Thymus (tissue), 11 donors: ENCODE measurements at regions not wholly inside any gene's neighbourhood (a gene's known extent, or its start where the extent isn't known, plus 50 kb on each side); places are given as distances from the start of the nearest gene placed in this dataset.
"Not testable (repeated sequence)": the region's sequence is repeated elsewhere in the genome, so short reads cannot be mapped to it uniquely, and the experiment has no call there.

ENCODE experiments used
- DNase-seq, 9 donors: peaks; one replicate each; pipeline ENCODE4 v3.0.0-alpha.2; 2013; ENCODE audit warnings: low spot score in 9 of 9, low read depth in 6 of 9, missing footprints in 1 of 9
- H3K27ac ChIP-seq, 2 donors: one replicate each; pipeline ENCODE4 v1.5.1; 2013; ENCODE audit warnings: control low read depth in 1 of 2, low read depth in 1 of 2, low read length in 1 of 2, mild to moderate bottlenecking in 1 of 2, moderate library complexity in 1 of 2
- H3K27me3 ChIP-seq, 2 donors: one replicate each; pipeline ENCODE4 v1.5.1; 2013; ENCODE audit warnings: low read length in 1 of 2; ENCODE audit not compliant: control insufficient read depth in 2 of 2, insufficient read depth in 1 of 2
- H3K36me3 ChIP-seq, 2 donors: one replicate each; pipeline ENCODE4 v1.5.1; 2013; ENCODE audit warnings: low read length in 1 of 2, mild to moderate bottlenecking in 1 of 2, moderate library complexity in 1 of 2; ENCODE audit not compliant: control insufficient read depth in 2 of 2, insufficient read depth in 2 of 2
- H3K4me1 ChIP-seq, 2 donors: one replicate each; pipeline ENCODE4 v1.5.1; 2013; ENCODE audit warnings: low read length in 2 of 2; ENCODE audit not compliant: control insufficient read depth in 2 of 2, insufficient read depth in 2 of 2
- H3K4me3 ChIP-seq, 2 donors: one replicate each; pipeline ENCODE4 v1.5.1; 2013; ENCODE audit warnings: low read length in 2 of 2, control low read depth in 1 of 2, mild to moderate bottlenecking in 1 of 2
- H3K9me3 ChIP-seq, 2 donors: one replicate each; pipeline ENCODE4 v1.5.1; 2013; ENCODE audit warnings: low read length in 1 of 2, mild to moderate bottlenecking in 1 of 2; ENCODE audit not compliant: control insufficient read depth in 2 of 2, insufficient read depth in 1 of 2
- WGBS: extraction: QIAGEN DNeasy Blood & Tissue Kit; methylation state at CpG from one replicate; pipeline ENCODE4 v1.1.7; 2013; 5-methylcytosine and 5-hydroxymethylcytosine counted together
- donor health status: healthy.

GRCh38 chr1:58183286-58183685, 363.2 kb downstream of the OMA1 start:
- no peak for DNase-seq
- H3K4me1 ChIP-seq: no peaks in the 10 kb centered on the region
- H3K9me3 ChIP-seq: no peaks in the 10 kb centered on the region
- H3K27me3 ChIP-seq: no peaks in the 10 kb centered on the region
- 74% methylated on average over 2 of the region's 2 CpGs for WGBS
- H3K36me3 ChIP-seq: no peaks in the 10 kb centered on the region
- no peak overlapping the region for H3K27ac ChIP-seq
- no peak overlapping the region for H3K4me3 ChIP-seq

- Histone ChIP-seq H3K4me3 (no peak overlapping the region), H3K36me3 (no peaks in the 10 kb centered on the region), H3K27me3 (no peaks in the 10 kb centered on the region), H3K4me1 (no peaks in the 10 kb centered on the region), H3K9me3 (no peaks in the 10 kb centered on the region), H3K27ac (no peak overlapping the region)
- 94% methylated on average over 2 of the region's 2 CpGs for WGBS
- DNase-seq: no peak
Measured at GRCh38 chr1:58180537-58180936, 366.0 kb downstream of the OMA1 start.

GRCh38 chr1:58169160-58169559, 377.4 kb downstream of the OMA1 start:
- 71% methylated on average over 3 of the region's 3 CpGs for WGBS
- H3K27ac ChIP-seq, H3K4me3 ChIP-seq, DNase-seq, H3K36me3 ChIP-seq, H3K9me3 ChIP-seq, H3K27me3 ChIP-seq, H3K4me1 ChIP-seq: not testable (repeated sequence)

GRCh38 chr1:58167131-58167530, 379.4 kb downstream of the OMA1 start:
- H3K9me3 ChIP-seq, H3K27me3 ChIP-seq, DNase-seq, H3K27ac ChIP-seq, H3K4me3 ChIP-seq, H3K4me1 ChIP-seq, H3K36me3 ChIP-seq: not testable (repeated sequence)
- 94% methylated on average over 1 of the region's 1 CpG for WGBS

- Histone ChIP-seq H3K9me3 (peaks cover 0 to 9% of the 10 kb centered on the region in 2 donors), H3K27ac (no peak overlapping the region), H3K4me1 (no peaks in the 10 kb centered on the region), H3K4me3 (no peak overlapping the region), H3K27me3 (no peaks in the 10 kb centered on the region), H3K36me3 (no peaks in the 10 kb centered on the region)
- 98% methylated on average over 3 of the region's 3 CpGs for WGBS
- no peak for DNase-seq
Measured at GRCh38 chr1:58166417-58166816, 380.1 kb downstream of the OMA1 start.

- H3K27me3 ChIP-seq: no peaks in the 10 kb centered on the region
- H3K4me1 ChIP-seq: peaks cover 4 to 10% of the 10 kb centered on the region in 2 donors
- H3K9me3 ChIP-seq: peaks cover 0 to 9% of the 10 kb centered on the region in 2 donors
- H3K4me3 ChIP-seq: no peak overlapping the region
- WGBS: 93% methylated on average over 6 of the region's 6 CpGs
- no peak overlapping the region for H3K27ac ChIP-seq
- H3K36me3 ChIP-seq: no peaks in the 10 kb centered on the region
- no peak for DNase-seq
Measured at GRCh38 chr1:58165073-58165472, 381.5 kb downstream of the OMA1 start.

GRCh38 chr1:58162952-58163550, 383.5 kb downstream of the OMA1 start:
- no peaks in the 10 kb centered on the region for H3K27me3 ChIP-seq
- 44% methylated on average over 9 of the region's 9 CpGs for WGBS
- DNase-seq: peak in 4 of 9 donors; percentile 39 to 70 (median 50)

GRCh38 chr1:58159434-58159830, 387.1 kb downstream of the OMA1 start:
- Histone ChIP-seq H3K36me3 (no peaks in the 10 kb centered on the region), H3K27ac (peak overlapping the region in 1 of 2 donors; percentile 78), H3K27me3 (no peaks in the 10 kb centered on the region), H3K4me1 (peaks cover 18 to 35% of the 10 kb centered on the region in 2 donors), H3K9me3 (no peaks in the 10 kb centered on the region), H3K4me3 (no peak overlapping the region)
- DNase-seq: peak in 4 of 9 donors; percentile 44 to 70 (median 48)
- 59% methylated on average over 3 of the region's 3 CpGs for WGBS

More at GRCh38 chr1:58162952-58163550, 383.5 kb downstream of the OMA1 start:
- H3K27ac ChIP-seq: no peak overlapping the region
- no peak overlapping the region for H3K4me3 ChIP-seq
- H3K36me3 ChIP-seq: no peaks in the 10 kb centered on the region
- H3K9me3 ChIP-seq: peaks cover 0 to 7% of the 10 kb centered on the region in 2 donors
- H3K4me1 ChIP-seq: peaks cover 18 to 23% of the 10 kb centered on the region in 2 donors

- H3K27ac ChIP-seq: peak overlapping the region in 1 of 2 donors; percentile 78
- H3K4me3 ChIP-seq: no peak overlapping the region
- H3K27me3 ChIP-seq: no peaks in the 10 kb centered on the region
- DNase-seq: no peak
- no peaks in the 10 kb centered on the region for H3K9me3 ChIP-seq
- H3K4me1 ChIP-seq: peaks cover 18 to 35% of the 10 kb centered on the region in 2 donors
- H3K36me3 ChIP-seq: no peaks in the 10 kb centered on the region
- 93% methylated on average over 11 of the region's 11 CpGs for WGBS
Measured at GRCh38 chr1:58158506-58159433, 387.8 kb downstream of the OMA1 start.
